ENCODE measurements at regions not wholly inside any gene's neighbourhood (a gene's known extent, or its start where the extent isn't known, plus 50 kb on each side); places are given as distances from the start of the nearest gene placed in this dataset.
"Not testable (repeated sequence)": the region's sequence is repeated elsewhere in the genome, so short reads cannot be mapped to it uniquely, and the experiment has no call there.

DNA sequence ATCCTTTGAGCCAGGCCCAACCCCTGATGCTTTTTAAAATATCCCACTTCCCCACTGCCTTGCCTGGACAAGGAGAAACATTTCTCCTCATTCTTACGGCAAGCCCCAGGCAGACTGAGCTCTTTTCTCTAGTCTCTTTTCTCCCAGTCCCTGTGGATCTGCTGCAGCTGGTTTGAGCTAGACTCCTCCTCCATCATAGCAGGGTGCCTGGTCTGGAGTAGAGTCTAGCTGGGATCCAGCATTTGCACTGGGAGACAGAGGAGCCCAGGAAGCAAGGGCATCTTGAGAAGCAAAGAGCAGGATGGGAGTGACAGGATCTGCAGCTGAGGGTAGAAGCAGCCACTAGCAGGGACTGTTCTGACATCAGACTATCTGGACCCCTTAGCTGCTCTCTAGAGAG, 562.3 kb upstream of the COBL start:
- DNase-seq: no peak

- no peak for DNase-seq
These were observed 552.8 kb upstream of the COBL start for GRCh38 chr7:51869452-51869851.

GRCh38 chr7:51867117-51867516, 550.5 kb upstream of the COBL start:
- no peak for DNase-seq

- no peak for DNase-seq
These were observed 543.7 kb upstream of the COBL start for GRCh38 chr7:51860305-51860704.

GRCh38 chr7:51850126-51850525, 533.5 kb upstream of the COBL start:
- DNase-seq: no peak

DNA sequence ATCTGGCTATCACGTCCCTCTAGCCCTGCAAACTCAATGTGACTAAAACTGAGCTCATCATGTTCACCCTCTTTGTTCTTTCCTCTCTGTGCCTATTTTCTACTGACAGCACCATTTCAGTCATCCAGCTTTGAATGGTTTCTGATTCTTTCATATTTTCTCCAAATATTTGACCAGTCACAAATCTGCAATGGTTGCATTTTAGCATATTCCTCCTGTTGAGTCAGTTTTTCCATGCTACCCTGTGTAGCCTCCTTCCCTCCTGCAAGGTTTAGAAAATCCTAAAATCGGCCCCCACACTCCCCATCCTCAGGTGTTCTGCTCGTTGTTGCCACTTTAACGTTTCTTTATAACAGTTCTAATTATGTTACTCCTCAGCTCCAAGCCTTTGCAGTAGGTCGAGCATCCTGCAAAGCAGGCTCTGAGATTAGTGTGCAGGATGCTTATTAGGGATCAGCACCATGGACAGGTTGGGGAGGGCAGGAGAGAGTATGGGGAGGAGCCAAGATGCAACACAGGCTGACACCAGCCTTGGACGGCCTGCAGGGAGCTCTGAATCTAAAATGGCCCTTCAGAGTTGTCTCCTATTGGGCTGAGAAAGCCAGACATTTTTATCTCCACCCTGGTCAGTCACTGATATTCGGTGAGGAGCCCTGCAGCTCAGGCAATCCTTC, 531.0 kb upstream of the COBL start:
- no peak for DNase-seq

GRCh38 chr7:51839130-51839529, 522.5 kb upstream of the COBL start:
- not testable (repeated sequence) for DNase-seq

GRCh38 chr7:51827631-51828030, 511.0 kb upstream of the COBL start:
- no peak for DNase-seq

DNA sequence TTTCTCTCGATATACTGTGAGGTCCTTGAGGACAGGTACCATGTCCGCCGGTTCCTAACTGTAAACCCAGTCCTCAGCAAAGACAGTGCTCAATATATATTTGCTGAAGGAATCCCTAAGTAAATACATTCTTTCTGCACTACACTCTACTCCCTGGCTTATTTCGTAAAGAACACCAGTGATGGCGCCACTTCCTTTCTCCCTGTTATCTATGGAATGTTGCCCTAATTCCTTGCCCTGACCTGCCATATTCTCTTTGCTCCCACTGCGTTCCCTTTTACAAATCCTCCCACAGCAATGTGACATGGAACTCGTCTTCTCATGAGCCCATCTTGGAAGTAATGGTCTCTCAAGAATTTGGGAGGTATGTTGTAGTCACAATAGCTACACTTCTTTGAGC, 507.4 kb upstream of the COBL start:
- no peak for DNase-seq

- DNase-seq: no peak
These were observed 506.8 kb upstream of the COBL start for GRCh38 chr7:51823437-51823836.

DNA sequence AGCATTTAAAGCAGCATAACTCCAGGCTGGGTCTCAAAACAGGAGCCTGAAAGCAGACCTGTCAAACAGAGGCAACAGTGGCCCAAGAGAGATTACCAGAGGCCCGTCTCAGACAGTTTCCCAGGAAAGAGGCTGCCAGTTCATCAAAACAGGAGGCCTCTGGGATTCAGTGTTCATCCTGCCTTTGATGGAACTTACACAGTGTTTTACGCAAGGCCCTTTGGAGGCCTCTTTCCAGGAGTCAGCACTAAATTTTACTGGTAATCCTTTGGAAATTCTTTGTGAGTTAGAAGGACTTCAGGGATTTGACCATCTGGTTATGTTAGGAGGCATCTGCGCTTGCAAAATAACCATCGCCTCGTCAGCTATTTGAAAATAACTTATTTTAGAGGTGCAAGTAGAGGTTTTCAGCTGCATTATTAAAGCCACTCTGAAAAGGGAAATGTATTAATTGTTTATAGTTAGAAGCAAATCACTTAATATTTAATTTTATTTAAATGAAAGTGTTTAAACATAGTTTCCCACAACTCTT, 501.2 kb upstream of the COBL start:
- DNase-seq: no peak

- DNase-seq: not testable (repeated sequence)
These were observed 489.3 kb upstream of the COBL start for GRCh38 chr7:51805783-51806431.

DNA sequence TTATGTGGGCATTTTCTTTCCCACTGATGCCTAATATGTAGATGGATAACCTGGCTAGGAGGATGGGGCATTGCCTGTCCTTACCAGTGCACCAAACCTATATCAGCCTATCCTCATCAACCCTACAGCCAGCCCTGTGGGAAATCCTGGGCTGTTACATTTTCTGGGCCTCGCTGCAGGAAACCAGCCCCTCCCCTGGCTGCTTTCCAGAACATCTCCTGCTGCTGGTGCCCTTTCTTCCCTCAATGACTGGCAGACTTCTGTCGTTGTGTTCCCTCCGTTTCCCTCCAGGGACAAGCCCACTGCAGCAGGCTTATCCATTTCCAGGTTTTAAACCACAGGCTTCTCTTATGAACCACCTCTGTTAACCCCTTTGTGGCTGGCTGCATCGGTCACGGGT, 486.1 kb upstream of the COBL start:
- DNase-seq: no peak

DNA sequence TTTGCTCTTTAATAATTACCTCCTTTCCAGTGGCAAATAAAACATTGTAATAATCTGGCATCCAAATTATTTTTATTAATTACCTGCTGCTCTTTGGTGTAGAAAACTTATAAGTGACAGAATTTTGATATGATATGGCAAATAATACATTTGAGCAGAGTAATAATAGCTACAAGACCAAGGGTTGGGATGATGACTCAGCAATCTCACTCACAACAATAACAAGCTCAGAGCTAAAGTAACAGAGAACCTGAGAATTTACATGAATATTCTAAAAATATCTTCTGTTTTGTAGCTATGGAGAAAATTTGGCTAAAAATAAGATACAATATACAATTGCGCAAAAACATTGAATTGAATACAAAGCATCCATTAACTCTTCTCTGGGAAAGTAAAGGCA, 480.8 kb upstream of the COBL start:
- no peak for DNase-seq

DNA sequence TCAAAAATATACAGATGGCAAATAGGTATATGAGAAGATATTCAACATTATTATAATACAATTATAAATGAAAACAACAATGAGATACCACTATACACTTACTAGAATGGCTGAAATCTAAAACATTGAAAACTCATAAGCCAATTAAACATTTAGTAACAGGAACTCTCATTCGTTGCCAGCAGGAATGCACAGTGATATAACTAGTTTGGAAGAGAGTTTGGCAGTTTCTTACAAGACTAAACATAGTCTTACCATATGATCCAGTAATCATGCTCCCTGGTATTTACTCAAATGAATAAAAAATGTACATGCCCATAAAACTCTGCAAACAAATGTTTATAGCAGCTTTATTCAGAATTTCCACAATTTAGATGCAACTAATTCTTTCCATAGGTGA, 476.2 kb upstream of the COBL start:
- DNase-seq: no peak

- no peak for DNase-seq
These were observed 472.9 kb upstream of the COBL start for GRCh38 chr7:51789489-51789888.

- no peak for DNase-seq
These were observed 469.7 kb upstream of the COBL start for GRCh38 chr7:51786284-51786683.

GRCh38 chr7:51785876-51786275, 469.3 kb upstream of the COBL start:
- DNase-seq: no peak

- DNase-seq: no peak
These were observed 468.6 kb upstream of the COBL start for GRCh38 chr7:51785171-51785570.

- no peak for DNase-seq
These were observed 466.6 kb upstream of the COBL start for GRCh38 chr7:51783241-51783640.

GRCh38 chr7:51778121-51778520, 461.5 kb upstream of the COBL start:
- DNase-seq: no peak

- DNase-seq: no peak
These were observed 457.6 kb upstream of the COBL start for GRCh38 chr7:51774178-51774577.

GRCh38 chr7:51772190-51772589, 455.6 kb upstream of the COBL start:
- no peak for DNase-seq

- no peak for DNase-seq
These were observed 448.4 kb upstream of the COBL start for GRCh38 chr7:51764976-51765375.

DNA sequence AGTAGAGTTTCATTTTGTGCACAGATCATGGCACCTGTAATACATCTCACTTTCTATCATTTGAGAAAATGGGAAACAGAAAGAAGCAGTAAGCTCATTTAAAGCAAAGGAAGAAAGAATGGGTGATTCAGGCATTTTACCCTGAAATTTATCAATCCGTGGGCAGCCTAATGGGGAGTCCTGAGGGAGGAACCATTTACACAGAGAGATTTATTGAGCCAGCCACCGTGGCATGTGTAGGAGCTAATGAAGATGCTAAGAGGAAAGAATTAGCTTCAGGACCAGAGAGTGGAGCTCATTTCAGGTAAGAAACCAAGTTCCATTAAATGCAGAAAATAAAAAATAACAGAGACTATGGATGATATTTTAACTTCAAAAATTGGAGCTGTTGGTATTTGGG, 443.4 kb upstream of the COBL start:
- DNase-seq: no peak

Data from CD4-positive, alpha-beta T cell treated with Interleukin-4 for 4 hours (primary cell).